ENCODE measurements at regions not wholly inside any gene's neighbourhood (a gene's known extent, or its start where the extent isn't known, plus 50 kb on each side); places are given as distances from the start of the nearest gene placed in this dataset.

DNA sequence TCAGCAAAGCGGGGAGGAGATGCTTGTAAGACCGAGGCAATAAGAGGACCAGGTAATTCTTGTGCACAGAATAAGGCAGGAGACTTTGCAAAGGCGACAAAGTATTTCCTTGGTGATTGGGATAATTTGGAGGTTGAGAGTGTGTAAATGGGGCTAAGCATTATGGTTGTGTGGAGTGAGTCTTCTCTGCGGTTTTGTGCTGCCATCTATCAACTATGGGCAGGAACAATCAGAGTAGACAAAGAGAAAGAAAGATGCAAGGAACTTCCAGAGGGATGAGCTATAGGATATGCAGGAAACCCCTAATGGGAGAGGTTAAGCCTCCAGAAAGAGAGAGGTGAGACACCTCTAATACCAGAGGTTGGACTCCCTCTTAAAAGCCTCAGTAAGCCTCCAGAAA is 339.8 kb downstream of the PAPSS1 start:
- no peak for TF ChIP-seq POLR2A (IDR thresholded peaks at IDR 0.05; ENCODE audit: low read depth, low read length)
- TF ChIP-seq, protein P1, sequence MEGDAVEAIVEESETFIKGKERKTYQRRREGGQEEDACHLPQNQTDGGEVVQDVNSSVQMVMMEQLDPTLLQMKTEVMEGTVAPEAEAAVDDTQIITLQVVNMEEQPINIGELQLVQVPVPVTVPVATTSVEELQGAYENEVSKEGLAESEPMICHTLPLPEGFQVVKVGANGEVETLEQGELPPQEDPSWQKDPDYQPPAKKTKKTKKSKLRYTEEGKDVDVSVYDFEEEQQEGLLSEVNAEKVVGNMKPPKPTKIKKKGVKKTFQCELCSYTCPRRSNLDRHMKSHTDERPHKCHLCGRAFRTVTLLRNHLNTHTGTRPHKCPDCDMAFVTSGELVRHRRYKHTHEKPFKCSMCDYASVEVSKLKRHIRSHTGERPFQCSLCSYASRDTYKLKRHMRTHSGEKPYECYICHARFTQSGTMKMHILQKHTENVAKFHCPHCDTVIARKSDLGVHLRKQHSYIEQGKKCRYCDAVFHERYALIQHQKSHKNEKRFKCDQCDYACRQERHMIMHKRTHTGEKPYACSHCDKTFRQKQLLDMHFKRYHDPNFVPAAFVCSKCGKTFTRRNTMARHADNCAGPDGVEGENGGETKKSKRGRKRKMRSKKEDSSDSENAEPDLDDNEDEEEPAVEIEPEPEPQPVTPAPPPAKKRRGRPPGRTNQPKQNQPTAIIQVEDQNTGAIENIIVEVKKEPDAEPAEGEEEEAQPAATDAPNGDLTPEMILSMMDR (IDR thresholded peaks at IDR 0.05; ENCODE audit: extremely low read depth in 1 of 2, insufficient read depth in 1 of 2, low read depth in 1 of 2, low read length in 2 of 2) = no peak
- no peak for TF ChIP-seq EZH2 (IDR thresholded peaks at IDR 0.05; ENCODE audit: borderline replicate concordance, low read depth, low read length, severe bottlenecking)
- no peak for TF ChIP-seq MYC (IDR thresholded peaks at IDR 0.05; ENCODE audit: low read depth, low read length)
- no peak for TF ChIP-seq POLR2AphosphoS5 (IDR thresholded peaks at IDR 0.05; ENCODE audit: insufficient read depth, low read depth, low read length)
- no peak for TF ChIP-seq FOS (IDR thresholded peaks at IDR 0.05; ENCODE audit: borderline replicate concordance, insufficient read depth, low read length)
- no peak for TF ChIP-seq JUN (IDR thresholded peaks at IDR 0.05; ENCODE audit: borderline replicate concordance, insufficient read depth, insufficient read length, low read depth)
